SK-N-DZ (cell line): ENCODE measurements at regions not wholly inside any gene's neighbourhood (a gene's known extent, or its start where the extent isn't known, plus 50 kb on each side); places are given as distances from the start of the nearest gene placed in this dataset.

Experiments used
- DNase-seq: peaks from one replicate; pipeline ENCODE4 v3.0.0-alpha.2; 2015; ENCODE audit warnings: low spot score

- DNase-seq, result no peak
Measured at GRCh38 chr1:157292302-157292701, 154.1 kb upstream of the ETV3 start.

GRCh38 chr1:157291083-157291482 is 152.9 kb upstream of the ETV3 start:
- no peak for DNase-seq

- no peak for DNase-seq
Measured at GRCh38 chr1:157289424-157290105, 151.4 kb upstream of the ETV3 start.

- no peak for DNase-seq
Measured at GRCh38 chr1:157288996-157289395, 150.8 kb upstream of the ETV3 start.

GRCh38 chr1:157288492-157288891 is 150.3 kb upstream of the ETV3 start:
- no peak for DNase-seq

DNA sequence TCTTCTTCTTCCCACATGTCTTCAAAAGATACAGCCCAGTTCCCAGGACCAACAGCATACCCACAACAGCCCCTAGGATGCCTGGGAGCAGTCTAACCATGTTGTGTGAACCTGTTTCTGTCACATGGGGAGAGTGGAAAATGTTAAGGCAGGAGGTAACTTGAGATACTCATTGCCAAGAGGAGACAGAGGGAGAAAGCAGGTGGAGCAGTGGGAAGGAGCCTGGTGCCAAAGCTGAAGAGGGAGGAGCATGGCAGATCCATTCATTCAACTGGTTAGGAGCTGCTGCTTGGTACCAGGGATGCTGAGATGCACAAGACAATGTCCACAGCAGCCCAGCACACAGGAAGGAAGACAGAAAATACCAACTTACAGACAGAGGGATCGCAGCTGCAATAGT is 149.8 kb upstream of the ETV3 start:
- no peak for DNase-seq

- no peak for DNase-seq
Measured at GRCh38 chr1:157287462-157287861, 149.3 kb upstream of the ETV3 start.

GRCh38 chr1:157286646-157287420 is 148.6 kb upstream of the ETV3 start:
- no peak for DNase-seq

GRCh38 chr1:157286096-157286495 is 147.9 kb upstream of the ETV3 start:
- no peak for DNase-seq

GRCh38 chr1:157284451-157284850 is 146.3 kb upstream of the ETV3 start:
- no peak for DNase-seq

DNA sequence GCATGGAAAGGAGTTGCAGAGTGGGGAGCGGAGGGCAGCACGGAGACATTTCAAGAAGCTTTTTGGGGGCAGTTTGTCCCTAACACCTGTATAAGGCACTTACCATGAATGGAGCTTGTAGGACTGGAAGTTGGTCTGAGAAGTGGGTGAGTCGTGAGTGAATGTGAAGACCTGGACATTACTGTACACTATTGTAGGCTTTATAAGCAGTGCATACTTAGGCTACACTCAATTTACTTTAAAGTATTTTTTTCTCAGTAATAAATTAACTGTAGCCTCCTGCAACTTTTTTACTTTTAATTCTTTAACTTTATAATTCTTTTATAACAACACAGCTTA is 141.6 kb upstream of the ETV3 start:
- no peak for DNase-seq

- no peak for DNase-seq
Measured at GRCh38 chr1:157279138-157279801, 141.1 kb upstream of the ETV3 start.

- DNase-seq, result no peak
Measured at GRCh38 chr1:157278383-157279137, 140.4 kb upstream of the ETV3 start.

- DNase-seq, result no peak
Measured at GRCh38 chr1:157277913-157278312, 139.7 kb upstream of the ETV3 start.

DNA sequence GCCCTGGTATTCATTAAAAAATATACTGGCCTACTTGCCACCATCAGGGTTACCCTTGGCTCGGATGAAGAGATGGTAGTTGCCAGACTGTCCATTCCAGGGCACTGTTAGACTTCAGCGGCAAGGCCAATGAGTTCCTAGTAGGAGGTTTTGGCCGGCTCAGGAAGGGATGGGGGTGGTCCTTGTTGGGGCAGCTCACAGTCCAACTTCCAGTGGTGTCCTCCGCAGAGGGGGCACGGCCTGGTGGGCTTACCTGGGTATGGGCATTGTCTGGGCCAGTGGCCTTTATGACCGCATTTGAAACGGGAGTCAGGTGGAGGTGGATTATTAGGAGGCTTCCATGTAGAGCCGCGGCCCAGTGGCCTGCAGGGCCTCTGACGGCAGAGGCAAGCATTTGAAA is 139.1 kb upstream of the ETV3 start:
- no peak for DNase-seq

- no peak for DNase-seq
Measured at GRCh38 chr1:157274698-157275534, 136.7 kb upstream of the ETV3 start.

GRCh38 chr1:157272729-157273524 is 134.7 kb upstream of the ETV3 start:
- no peak for DNase-seq

DNA sequence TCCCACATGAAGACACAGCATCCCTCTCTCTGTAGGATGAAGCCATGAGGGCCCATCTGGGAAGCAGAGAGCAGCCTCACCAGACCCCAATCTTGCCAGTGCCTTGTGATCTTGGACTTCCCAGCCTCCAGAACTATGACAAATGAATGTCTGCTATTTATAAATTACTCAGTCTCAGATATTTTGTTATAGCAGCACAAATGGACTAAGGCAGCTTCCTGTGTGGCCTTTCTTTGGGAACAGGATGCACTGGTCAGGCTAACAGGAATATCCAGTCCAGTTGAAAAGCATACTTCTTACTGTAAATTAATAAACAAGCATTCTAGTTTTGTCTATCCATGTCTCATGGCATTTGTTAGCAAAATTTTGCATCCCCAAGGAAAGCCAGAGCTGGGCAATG is 134.1 kb upstream of the ETV3 start:
- no peak for DNase-seq

DNA sequence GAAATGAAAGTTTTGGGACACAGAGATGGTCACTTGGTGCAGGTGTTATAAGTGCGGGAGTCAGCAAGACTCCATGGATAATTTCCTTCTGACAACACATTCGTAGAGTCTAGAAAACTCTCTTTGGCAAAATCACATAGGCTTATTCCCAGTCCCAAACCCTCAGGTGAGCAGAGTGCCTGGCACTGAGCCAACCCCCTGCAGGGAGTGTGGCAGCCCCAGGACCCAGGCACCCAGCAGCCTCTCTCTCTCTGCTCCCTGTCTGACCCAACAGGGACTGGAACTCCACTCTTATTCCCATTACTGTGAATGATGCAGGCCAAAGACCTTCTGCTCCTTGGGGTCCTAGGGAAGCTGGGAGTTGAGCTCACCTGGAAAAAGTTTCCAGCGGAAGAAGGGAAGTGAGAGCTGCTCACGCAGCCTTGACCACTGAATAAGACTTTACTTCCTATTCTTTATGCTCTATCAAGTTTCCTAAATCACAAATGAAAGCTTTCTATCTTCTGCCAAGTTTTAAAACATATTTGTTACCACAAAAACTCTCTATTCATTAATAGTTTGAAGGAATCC is 132.6 kb upstream of the ETV3 start:
- no peak for DNase-seq
